SIG-M5 treated with dmso at 0.1 percent for 504 hours (cell line): ENCODE measurements at regions not wholly inside any gene's neighbourhood (a gene's known extent, or its start where the extent isn't known, plus 50 kb on each side); places are given as distances from the start of the nearest gene placed in this dataset.
"Not testable (repeated sequence)": the region's sequence is repeated elsewhere in the genome, so short reads cannot be mapped to it uniquely, and the experiment has no call there.

Experiments used
- DNase-seq: peaks from one replicate; lab custom pipeline; 2025; ENCODE audit not compliant: unreplicated experiment; lab: John Stamatoyannopoulos, UW

DNA sequence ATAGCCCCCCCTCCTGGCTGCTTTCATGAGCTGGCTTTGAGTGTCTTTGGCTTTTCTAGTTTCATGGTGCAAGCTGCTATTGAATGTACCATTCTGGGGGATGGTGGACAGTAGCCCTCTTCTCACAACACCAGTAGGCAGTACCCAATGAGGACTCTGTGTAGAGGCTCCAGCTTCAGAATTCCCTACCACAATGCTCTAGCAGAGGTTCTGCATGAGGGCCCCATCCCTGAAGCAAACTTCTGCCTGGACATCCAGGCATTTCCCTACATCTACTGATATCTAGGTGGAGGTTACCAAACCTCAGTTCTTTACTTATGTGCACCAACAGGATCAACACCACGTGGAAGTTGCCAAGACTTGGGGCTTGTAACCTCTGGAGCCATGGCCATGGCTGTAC, 1742.9 kb downstream of the SI start:
- DNase-seq, result no peak

DNA sequence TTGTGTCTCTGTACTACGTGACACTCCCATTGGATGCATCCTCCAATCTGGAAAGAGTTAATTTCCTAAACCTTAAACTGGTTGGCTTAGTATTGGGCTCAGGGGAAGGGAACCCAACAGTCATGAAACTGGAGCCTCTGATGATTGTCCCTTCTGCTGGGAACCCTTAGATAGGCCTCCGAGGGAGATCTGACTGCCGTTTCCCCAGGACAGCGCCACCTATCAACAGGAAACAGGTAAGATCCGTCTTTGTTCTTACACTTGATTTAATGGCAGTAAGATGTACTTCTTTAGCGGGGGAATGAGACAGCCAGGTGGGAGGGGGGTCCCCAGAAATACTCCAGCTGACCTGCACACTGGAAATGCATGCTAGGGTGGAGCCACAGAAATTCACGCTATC, 1749.6 kb downstream of the SI start:
- no peak for DNase-seq

DNA sequence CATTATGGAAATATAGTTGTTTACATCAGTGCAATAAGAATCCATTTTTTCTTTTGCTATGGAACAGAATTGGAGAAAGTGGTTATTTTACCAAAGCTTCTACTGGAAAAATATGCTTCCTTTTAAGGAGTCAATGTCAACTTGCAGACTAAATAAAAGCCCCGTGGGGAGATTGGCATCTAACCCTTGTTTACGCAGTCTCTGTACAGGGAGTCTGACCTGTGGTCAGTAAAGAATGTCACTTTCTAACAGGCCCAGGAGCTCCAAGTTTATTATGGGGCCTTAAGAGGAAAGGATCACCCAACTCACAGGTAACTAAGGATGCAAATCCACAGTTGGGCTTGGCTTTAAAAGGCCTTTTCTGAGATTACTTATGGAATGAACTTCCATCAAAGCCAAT, 1751.2 kb downstream of the SI start:
- DNase-seq, result no peak

DNA sequence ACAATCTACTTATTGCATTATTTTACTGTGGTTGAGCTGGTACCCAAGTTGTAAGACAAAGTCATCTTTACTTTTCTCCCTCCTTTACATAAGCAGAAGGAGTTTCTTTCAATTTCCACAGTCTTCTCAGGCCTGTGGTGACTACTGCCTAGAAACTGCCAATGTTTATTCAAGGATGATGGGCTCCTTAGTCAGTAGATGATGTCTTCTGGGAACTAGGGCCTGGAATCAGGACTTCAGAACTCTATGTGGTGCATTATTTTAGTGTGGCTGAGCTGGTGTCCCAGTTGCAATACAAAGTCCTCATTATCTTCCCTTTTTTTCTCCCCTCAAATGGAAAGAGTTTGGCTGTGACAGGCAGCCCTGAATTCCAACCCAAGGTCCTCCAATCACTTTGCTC, 1762.5 kb downstream of the SI start:
- no peak for DNase-seq

DNA sequence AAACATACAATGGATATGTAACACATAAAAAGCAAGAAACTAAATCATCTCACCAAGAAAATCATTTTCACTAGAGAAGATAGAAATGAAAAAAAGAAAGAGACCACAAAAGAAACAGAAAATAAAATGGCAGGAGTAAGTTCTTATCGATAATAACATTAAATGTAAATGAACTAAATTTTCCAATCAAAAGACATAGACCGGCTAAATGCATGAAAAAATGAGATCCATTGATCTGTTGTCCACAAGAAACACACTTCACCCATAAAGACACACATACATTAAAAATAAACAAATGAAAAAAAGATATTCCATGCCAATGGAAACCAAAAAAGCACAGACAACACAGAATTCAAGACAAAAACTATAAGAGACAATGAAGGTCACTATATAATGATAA, 1771.9 kb downstream of the SI start:
- no peak for DNase-seq

DNA sequence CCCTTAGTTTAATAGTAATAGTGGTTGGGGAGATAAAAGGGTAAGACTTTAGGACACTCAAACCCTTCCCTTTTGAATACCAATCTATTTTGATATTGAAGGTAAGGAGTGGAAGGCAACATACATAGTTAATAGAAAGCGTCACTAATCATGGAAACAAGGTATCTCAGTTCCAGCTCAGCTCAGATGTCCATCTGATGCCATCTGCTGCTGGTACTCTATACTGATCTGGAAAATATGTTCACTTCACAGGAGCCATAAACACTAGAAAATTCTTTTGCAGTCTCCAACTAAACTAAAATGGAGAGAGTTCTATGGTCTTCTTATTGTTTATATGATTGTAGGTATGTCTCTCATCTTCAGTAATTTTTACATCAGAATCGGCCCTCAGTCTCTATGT, 1777.1 kb downstream of the OTOL1 start:
- no peak for DNase-seq

DNA sequence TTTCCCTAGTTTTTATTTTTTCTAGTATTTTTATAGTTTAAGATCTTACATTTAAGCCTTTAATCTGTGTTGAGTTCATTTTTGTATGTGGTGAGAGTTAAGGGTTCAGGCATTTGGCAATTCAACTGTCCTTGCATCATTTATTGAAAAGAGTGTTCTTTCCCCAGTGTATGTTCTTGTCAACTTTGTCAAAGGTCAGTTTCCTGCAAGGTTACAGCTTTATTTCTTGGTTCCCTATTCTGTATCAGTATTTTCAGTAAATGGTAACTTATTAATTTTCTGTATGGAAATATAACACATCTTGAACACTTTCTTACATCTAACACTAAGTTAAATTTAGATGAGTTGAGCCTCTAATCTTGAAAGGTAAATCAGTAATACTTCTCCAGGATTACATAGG, 1770.1 kb downstream of the OTOL1 start:
- no peak for DNase-seq

DNA sequence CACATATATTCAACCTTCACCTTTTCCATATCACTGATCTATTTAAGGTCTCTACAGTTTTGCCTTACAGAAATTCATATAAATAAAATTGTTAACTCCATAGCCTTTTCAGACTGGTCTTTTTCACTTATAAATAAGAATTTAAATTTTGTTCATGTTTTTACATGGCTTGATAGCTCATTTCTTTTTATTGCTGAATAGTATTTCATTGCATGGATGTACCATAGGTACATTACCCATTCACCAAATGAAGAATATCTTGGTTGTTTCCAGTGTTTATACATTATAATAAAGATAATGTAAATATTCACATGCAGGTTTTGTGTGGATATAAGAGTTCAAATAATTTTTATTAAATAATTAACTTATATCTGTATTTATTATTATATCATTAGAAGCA, 1765.0 kb downstream of the OTOL1 start:
- no peak for DNase-seq

DNA sequence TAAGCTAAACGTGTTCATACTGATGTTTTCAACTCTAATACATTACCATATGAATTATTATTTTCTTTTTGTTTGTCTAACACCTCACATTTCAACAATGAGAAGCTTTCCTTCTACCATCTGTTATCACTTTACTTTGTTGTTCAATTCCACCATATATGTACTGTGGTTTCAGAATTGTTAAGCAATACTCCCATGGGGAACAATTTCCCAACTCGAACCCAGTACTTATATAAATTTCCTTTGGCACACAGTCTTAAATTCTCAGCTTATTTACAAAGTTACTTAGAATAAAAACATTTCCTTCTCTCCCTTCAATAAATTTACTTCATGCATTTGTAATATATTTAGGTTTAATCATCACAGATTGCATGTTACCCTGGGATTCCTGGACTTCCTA, 1764.4 kb downstream of the OTOL1 start:
- DNase-seq, result no peak

DNA sequence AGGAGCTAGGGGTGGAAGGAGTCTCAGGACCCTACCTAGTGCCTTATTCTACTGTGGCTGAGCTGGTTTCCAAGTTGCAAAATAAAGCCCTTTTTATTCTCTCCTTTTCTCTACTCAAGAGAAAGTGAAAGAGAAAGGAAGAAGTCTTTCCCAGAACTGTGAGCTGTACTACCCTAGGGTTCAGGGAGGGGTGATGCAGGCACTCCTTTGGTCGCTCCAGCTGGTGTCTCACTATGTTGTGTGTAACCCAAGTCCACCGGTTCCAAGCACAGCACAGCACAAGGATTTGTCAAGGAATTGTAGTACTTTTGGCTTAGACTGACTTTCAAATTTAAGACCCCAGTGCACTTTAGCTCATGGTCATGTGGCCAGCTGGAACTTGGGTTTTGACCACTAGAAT, 1721.7 kb downstream of the OTOL1 start:
- no peak for DNase-seq

DNA sequence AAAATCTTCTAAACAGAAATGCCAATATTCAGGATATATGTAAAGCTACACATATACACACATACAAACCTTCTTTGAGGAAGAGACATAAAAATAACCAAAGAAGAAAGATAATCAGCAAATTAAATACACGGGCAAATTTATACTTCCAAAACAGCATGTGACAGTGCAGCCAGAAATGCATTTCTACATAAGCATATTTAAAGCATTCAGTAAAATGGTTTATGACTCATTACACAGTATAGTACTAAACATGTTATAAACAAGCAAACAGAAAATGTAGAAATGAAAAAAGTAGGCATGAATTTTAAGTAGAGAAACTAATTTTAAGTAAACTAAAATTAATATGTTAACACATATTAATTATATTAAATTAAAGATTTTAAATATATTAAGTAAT, 1717.2 kb downstream of the OTOL1 start:
- DNase-seq, result no peak

DNA sequence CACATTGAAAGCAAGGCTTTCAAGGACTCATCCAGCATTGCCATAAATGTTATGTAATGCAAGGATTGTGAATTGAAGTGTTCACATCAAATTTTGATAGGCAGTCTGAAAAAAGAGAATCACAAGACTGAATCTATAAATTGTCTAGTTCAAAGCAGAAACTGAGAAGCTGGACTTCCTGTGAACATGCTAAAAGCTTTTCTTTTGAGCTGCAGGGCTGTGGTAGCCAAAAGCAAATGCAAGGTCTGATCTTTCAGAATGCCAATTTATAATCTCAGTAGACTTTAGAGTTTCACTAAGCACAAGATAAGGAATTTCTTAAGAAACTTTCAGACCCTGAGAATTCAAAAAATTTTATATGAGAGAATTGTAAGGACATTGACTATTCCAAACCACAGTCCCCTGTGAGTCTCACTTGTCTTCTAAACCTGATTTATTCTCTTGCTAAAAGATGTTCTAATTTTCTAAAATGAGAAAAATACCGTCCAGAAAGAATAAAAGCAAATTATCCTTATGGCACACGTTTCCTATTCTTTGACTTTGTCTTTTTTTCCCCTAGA, 1700.3 kb downstream of the OTOL1 start:
- DNase-seq, result no peak

DNA sequence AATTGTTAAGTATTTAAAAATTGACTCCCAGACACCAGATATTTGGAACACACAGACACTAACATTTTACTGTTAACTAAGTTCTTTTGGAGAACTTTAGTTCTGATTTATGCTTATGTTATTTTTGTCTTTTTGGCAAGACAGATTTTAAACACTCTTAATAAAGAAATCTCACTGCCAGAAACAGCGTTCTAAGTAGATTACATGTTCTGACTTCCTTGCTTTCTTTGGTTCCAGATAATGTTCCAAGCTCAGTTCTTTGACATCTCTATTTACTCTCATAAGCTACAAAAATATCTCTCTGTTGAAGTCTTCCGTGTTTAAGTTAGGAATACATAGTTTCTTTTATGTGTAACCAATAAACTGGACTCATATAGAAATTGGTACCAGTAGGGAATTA, 1699.6 kb downstream of the OTOL1 start:
- DNase-seq, result no peak

DNA sequence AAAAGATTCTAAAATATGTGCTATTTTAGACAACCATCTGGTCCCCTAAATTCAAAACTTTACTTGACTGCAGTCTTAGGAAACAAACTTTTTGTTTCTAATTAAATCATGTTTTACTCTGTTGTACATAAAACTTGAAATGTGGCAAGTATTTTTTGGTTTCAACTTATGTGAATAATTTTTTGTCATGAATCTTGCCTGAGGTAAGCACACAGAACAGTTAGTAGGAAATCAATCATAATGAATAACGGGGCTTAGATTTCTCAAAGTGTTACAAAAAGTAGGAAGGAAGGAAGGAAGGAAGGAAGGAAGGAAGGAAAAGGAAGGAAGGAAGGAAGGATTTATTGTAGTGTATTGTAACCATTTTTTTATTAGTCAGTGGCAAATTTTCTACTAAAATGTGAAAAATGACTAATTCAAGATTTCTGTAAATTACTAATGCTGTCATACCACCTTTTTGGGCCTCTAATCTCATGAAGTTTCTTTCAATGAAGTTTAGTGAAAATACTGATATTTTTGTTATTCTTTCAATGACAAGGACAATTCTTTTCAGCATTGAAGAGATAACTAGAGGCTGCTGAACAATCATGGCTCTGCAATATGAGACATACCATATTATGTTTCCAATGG, 1689.2 kb downstream of the OTOL1 start:
- no peak for DNase-seq

DNA sequence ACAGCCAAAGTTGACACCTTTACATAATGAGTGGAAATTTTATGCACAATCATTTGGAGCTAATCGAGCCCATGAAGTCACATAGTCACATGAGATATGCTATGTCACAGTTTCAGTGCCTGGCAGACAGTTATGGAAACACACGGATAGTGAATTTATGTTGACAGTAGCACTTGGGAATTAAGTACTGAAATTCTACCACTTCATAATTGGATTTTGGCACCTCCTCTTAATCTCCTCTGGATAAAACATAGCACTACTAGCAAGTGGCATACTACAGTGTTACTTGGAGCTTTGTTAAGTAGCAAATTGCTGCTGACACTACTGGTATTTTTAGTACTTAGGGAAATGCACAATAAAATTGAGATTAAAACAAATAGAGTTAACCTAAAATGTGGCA, 1679.4 kb downstream of the OTOL1 start:
- DNase-seq, result no peak

DNA sequence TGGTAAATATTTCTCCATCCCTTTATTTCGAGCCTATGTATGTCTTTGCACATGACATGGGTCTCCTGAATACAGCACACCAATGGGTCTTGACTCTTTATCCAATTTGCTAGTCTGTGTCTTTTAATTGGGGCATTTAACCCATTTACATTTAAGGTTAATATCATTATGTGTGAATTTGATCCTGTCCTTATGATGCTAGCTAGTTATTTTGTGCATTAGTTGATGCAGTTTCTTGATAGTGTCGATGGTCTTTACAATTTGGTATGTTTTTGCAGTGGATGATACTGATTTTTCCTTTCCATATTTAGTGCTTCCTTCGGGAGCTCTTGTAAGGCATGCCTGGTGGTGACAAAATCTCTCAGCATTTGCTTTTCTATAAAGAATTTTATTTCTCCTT, 1675.9 kb downstream of the OTOL1 start:
- not testable (repeated sequence) for DNase-seq

DNA sequence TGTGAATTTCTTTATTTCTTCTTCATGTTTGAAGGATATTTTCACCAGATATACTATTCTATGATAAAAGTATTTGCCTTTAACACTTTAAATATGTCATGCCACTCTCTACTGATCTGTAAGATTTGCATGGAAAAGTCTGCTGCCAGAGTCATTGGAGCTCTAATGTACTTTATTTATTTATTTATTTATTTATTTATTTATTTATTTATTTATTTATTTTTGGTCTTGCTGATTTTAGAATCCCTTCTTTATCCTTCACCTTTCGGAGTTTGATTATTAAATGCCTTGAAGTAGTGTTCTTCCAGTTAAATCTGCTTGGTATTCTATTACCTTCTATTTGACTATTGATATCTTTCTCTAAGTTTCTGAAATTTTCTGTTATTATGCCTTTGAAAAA, 1669.6 kb downstream of the OTOL1 start:
- no peak for DNase-seq

DNA sequence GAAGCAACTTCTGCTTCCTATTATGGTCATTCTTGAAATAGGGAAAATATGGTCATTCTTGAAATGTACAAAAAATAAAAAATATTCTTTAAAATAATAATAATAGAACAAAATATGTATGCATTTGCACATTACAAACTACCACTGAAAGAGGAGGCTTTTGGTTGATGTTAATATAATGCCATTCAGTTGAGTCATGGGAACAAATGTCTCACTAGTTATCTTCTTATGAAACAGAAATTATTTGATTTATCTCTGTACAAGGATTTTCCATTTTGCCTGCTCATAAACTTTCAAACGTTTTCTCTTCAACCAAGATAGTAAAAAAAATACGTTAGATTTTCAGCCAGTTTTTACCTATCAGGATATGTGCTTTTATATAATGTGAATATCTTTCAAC, 1662.7 kb downstream of the OTOL1 start:
- no peak for DNase-seq

DNA sequence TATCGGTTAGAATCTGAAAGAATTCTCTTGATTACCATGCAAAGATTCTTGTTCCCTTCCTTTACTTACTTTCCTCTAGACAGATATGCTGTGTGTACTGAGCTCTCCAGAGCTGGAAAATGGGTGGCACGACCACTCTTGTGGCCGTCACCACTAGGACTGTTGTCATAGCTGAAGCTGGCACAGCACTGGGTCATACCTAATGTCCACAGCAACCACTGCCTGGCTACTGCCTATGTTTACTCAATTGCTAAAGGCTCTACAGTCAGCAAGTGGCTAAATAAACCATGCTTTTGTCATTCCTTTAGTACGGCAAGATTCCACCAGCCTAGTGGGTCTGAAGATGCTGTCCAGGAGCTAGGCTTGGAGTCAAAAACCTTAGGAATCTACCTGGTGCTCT, 1643.0 kb downstream of the OTOL1 start:
- no peak for DNase-seq

DNA sequence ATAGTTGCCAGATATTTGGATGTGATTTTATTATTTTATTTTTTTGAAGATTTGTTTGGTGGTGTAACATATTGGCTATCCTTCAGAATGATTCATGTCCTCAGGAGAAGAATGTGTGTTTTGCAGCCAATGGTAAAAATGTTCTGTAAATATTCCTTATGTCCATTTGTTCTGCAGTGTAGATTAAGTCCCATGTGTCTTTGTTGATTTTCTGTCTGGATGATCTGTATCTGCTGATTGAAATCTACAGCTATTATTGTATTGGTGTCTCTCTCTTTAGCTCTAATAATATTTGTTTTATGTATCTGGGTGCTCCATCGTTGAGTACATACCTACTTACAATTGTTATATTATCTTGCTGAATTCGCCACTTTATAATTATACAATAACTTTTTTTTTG, 1641.7 kb downstream of the OTOL1 start:
- no peak for DNase-seq

DNA sequence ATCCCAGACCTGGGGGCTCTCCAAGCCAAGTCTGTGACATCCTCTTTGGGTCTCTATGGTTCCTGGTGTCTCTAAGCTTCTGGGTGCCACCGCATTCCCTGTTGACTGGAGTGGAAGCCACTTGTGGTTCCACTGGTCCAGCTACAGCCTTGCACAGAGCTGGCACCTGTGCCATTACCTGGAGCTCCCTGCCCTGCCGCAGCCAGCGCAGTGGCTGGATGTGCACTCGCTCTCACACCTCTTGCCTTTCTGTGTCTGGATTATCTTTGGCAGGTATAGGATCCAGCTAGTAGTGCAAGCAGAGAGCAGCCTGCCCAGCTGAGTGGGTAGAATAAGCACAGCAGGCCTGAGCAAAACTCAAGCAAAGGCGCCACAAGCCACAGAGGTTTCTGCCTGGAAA, 1635.5 kb downstream of the OTOL1 start:
- DNase-seq, result no peak

DNA sequence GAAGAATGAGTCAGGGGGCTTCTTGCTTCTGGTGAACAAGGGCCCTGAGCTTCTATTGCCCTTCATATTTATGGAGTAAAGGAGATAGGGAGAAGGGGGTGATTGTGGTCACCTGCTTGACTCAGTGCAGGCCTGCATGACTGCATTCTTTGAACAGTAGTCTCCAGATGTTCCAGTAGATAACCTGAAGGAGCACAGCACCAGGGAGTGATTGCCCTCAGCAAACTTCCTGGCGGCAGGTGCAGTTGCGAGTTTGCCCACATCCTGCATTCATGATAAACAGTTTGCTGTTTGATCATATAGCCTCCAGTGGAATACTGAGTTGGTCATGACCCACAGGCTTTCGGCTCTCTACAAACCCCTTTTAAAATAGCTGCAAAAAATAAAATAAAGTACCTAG, 1632.7 kb downstream of the OTOL1 start:
- no peak for DNase-seq

DNA sequence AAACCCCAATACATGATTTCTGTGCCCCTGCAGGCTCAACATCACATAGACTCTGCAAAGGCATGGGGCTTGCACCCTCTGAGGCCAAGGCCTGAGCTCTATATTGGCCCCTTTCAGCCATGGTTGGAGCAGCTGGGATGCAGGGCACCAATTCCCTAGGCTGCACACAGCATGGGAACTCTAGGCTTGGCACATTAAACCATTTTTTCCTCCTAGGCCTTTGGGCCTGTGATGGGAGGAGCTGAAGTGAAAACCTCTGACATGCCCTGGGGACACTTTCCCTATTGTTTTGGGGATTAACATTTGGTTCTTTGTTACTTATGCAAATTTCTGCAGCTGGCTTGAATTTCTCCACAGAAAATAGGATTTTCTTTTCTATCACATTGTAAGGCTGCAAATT, 1629.5 kb downstream of the OTOL1 start:
- no peak for DNase-seq
